ENCODE measurements at regions not wholly inside any gene's neighbourhood (a gene's known extent, or its start where the extent isn't known, plus 50 kb on each side); places are given as distances from the start of the nearest gene placed in this dataset.

GRCh38 chr18:68436485-68436884, 278.4 kb downstream of the TMX3 start:
- DNase-seq (ENCODE audit: low spot score) = no peak
- TF ChIP-seq CTCF (IDR thresholded peaks at IDR 0.05; ENCODE audit: extremely low read depth, missing control alignments) = no peak

DNA sequence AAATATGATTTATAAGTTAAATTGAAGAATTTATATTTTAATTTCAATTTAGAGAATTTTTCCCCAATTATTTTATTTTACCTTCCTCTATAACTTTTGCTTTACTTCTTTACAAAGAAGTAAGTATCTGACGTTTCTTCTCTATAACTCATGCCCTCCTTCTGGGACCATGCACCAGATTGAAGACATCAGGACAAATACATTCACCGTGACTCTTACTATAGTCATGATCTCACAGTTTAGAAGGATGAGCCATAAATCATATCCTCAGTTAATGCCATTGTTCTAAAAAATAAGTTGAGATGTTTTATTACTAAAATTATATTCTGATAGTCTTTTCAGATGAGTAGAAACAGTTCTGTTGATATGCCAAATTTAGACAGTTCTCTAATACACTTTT, 279.3 kb downstream of the TMX3 start:
- no peak for DNase-seq (ENCODE audit: low spot score)
- no peak for TF ChIP-seq CTCF (IDR thresholded peaks at IDR 0.05; ENCODE audit: extremely low read depth, missing control alignments)

DNA sequence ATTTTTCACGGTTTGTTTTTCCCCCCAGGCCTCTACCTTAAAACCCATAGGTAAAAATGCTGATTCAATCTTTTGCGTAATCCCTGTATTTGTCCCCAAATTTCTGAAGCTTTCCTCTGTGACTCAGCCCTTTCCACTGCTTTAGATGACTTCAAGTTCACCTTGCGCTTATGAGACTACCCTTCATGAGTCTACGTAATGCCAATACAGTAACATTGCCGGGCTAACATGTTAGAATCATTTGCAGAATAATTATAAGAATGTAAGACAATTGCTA, 283.0 kb downstream of the TMX3 start:
- no peak for DNase-seq (ENCODE audit: low spot score)
- TF ChIP-seq CTCF (IDR thresholded peaks at IDR 0.05; ENCODE audit: extremely low read depth, missing control alignments) = no peak

GRCh38 chr18:68431111-68431921, 283.6 kb downstream of the TMX3 start:
- no peak for TF ChIP-seq CTCF (IDR thresholded peaks at IDR 0.05; ENCODE audit: extremely low read depth, missing control alignments)
- no peak for DNase-seq (ENCODE audit: low spot score)

GRCh38 chr18:68429841-68430240, 285.1 kb downstream of the TMX3 start:
- TF ChIP-seq CTCF (IDR thresholded peaks at IDR 0.05; ENCODE audit: extremely low read depth, missing control alignments) = no peak
- no peak for DNase-seq (ENCODE audit: low spot score)

GRCh38 chr18:68429111-68429510, 285.8 kb downstream of the TMX3 start:
- TF ChIP-seq CTCF (IDR thresholded peaks at IDR 0.05; ENCODE audit: extremely low read depth, missing control alignments) = no peak

GRCh38 chr18:68428661-68429060, 286.2 kb downstream of the TMX3 start:
- TF ChIP-seq CTCF (IDR thresholded peaks at IDR 0.05; ENCODE audit: extremely low read depth, missing control alignments) = no peak
- no peak for DNase-seq (ENCODE audit: low spot score)

More at GRCh38 chr18:68429111-68429510, 285.8 kb downstream of the TMX3 start:
- DNase-seq (ENCODE audit: low spot score) = no peak
